GM19238 (cell line): ENCODE measurements at regions not wholly inside any gene's neighbourhood (a gene's known extent, or its start where the extent isn't known, plus 50 kb on each side); places are given as distances from the start of the nearest gene placed in this dataset.
"Not testable (repeated sequence)": the region's sequence is repeated elsewhere in the genome, so short reads cannot be mapped to it uniquely, and the experiment has no call there.

Experiments used
- DNase-seq: peaks from one replicate; pipeline ENCODE4 v3.0.0; 2011; ENCODE audit warnings: low spot score; ENCODE audit not compliant: insufficient read length

DNA sequence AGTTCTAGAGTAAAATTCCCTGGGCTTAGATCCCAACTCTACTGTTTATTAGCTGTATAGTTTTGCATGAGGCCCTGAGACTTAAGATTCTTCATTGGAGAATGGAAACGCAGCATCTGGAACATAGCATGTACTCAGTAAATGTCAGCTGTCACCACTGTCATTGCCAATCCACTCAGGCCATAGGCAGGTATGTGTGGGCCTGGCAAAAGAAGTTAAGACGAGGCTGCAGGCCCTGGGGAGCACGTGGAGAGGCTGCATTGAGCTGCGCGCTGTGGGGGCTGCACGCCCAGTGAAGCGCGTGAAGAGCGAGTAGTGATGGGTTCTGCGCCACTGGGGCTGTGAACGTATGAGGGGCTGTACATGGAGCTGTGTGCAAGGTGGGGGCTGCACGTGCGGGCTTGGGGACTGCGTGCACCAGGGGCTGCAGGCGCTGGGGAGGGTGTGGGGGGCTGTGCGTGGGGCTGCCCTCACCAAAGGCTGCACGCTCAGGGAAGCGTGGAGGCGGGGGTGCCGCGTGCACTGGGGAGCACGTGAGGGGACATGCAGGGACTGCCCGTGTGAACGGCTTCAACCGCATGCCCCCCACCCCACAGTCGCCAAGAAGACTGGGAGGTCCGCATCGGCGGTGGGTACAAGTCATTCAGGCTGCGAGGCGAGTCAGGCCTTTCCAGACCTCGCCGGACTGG lies 85.5 kb downstream of the PRR15 start:
- DNase-seq: no peak

- no peak for DNase-seq
Observed at GRCh38 chr7:29649876-29650275, 86.2 kb downstream of the PRR15 start.

DNA sequence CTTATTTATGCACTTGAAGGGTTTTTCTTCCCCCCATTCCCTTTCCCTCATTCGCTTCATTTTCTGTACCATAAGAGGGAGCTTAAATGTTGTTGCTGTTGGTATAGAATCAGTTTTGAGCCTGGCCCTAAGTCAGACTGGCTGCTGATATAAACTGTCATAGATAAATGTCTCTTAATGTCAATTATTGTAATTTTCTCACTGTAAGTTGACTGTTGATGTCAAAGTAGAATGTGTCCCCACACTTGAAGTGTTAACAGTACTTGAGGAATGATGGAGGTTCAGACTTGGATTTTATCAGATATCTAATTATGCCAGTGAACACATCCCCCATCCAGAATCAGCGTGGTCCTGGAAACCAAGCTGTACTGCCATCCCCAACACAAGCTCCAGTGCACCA lies 87.8 kb downstream of the PRR15 start:
- DNase-seq: no peak

GRCh38 chr7:29652556-29652955 lies 88.9 kb downstream of the PRR15 start:
- DNase-seq: no peak

DNA sequence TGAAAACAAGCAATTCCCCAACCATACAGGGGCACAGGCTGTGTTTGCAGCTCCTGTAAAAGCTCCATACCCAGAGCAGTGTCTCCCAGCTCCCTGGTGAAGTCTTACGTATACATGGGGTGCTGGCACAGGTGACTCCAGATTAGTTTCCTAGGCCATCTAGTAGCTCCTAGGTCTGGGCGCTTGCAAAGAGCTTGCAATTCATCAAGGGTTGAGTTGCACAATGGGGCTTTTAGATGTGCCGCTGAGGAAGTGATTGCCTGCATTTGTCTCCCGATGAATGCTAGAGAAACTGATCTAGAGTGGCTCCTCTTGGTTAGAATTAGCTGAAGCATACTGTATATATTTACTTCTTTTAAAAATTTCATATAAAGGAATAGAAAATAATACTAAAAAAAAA lies 90.7 kb downstream of the PRR15 start:
- not testable (repeated sequence) for DNase-seq

GRCh38 chr7:29657288-29657687 lies 93.7 kb downstream of the PRR15 start:
- DNase-seq: no peak

- no peak for DNase-seq
Observed at GRCh38 chr7:29657856-29658255, 94.2 kb downstream of the PRR15 start.

GRCh38 chr7:29659213-29659612 lies 95.6 kb downstream of the PRR15 start:
- not testable (repeated sequence) for DNase-seq

DNA sequence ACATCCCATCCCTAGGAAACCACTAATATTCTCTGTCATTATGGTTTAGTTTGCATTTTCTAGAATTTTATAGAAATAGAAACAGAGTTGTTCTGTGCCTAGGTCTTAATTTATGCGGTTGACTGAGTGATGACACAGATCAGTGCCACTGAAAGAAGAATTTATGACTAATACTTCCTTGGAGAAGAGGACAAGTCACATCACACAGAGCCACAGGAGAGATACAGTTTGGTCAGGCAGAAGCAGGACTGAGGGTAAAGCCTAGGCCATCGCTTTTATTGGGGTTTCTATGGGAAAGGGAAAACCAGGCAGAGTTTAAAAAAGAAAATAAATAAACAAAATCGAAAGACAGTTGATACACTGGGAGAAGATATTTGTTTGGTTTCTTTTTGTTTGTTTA lies 99.3 kb downstream of the PRR15 start:
- not testable (repeated sequence) for DNase-seq

- DNase-seq: not testable (repeated sequence)
Observed at GRCh38 chr7:29664999-29665398, 101.4 kb downstream of the PRR15 start.

- DNase-seq: not testable (repeated sequence)
Observed at GRCh38 chr7:29667096-29667669, 103.5 kb downstream of the PRR15 start.

DNA sequence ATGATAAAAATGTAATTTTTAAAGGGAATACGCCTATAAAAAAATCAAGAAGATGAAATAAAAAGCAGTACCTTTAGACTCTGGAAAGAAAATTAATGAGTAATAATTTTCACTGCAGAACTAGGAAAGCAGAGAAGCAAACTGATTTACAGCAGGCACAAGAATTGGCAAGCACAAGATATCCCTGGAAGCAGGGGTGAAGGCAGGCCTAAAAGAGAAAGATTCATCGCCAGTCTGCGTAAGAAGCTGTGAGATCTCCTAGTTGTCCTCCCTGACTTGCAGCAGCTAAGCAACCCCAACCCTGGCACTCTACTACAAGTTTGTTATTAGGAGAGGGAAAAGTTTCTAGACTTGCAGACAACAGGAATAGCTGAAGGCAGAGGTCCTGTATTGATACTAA lies 107.7 kb downstream of the PRR15 start:
- not testable (repeated sequence) for DNase-seq

GRCh38 chr7:29673635-29674034 lies 110.0 kb downstream of the PRR15 start:
- DNase-seq: not testable (repeated sequence)

- not testable (repeated sequence) for DNase-seq
Observed at GRCh38 chr7:29674626-29675025, 111.0 kb downstream of the PRR15 start.

DNA sequence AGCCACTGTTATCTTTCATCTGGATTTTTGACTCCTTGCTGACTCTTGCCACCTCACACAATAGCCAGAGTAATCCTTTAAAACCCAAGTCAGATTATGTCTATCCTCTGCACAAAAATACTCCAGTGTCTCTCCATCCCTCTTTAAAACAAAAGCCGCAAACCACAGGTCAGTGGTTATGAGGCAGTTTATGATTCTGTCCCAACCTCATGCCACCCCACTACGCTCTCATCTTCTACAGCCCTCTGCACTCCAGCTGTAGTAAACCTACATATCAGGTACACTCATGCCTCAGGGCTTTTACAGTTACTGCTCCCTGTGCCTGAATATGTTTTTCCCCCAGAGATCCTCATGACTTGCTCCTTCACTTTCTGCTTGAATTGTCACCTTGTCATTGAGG lies 113.6 kb downstream of the PRR15 start:
- not testable (repeated sequence) for DNase-seq

DNA sequence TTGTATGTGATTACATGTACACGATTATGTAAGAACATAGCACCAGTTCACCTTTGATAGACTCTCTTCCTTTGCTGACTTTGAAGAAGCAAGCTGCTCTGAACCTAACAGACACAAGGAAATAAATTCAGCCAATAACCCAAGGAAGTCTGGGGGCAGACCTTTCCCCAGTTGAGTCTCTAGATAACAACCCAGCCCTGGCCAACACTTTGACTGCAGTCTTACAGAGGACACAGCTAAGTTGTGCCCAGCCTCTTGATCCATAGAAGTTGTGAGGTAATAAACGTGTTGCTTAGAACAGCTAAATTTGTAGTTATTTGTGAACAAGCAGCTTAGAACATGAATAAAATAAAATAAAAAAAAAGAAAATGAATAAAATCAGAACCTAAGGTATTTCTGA lies 116.3 kb downstream of the PRR15 start:
- not testable (repeated sequence) for DNase-seq

- DNase-seq: not testable (repeated sequence)
Observed at GRCh38 chr7:29680601-29681000, 117.0 kb downstream of the PRR15 start.

DNA sequence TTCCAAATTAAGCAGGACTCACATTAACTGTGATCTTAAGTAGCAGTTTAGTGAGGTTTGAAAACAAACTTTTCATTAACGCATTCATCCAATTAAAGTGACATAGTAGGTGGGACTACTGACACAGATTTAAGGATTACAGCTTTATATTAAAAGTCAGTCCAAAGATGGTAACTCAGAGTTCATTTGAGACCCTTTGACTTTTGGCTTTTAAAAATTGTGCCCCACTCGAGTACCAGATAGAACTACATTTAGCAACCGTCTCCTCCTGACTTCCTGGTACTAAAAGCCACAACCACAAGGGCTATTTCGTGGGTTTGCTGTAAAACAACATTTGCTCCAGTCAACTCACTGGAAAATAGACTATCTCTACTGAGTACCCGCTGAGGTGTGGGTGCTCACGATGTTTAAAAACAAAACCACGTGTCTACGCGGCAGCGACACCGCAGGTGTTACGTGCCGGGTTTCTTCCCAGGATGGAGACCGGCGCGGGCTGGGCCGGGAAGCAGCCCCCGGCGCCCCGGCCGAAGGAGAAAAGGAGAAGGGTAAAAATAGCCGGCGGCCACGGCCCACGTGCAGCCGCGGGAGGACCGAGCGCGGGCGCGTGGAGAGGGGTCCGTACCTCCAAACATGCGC lies 120.6 kb downstream of the PRR15 start:
- not testable (repeated sequence) for DNase-seq

DNA sequence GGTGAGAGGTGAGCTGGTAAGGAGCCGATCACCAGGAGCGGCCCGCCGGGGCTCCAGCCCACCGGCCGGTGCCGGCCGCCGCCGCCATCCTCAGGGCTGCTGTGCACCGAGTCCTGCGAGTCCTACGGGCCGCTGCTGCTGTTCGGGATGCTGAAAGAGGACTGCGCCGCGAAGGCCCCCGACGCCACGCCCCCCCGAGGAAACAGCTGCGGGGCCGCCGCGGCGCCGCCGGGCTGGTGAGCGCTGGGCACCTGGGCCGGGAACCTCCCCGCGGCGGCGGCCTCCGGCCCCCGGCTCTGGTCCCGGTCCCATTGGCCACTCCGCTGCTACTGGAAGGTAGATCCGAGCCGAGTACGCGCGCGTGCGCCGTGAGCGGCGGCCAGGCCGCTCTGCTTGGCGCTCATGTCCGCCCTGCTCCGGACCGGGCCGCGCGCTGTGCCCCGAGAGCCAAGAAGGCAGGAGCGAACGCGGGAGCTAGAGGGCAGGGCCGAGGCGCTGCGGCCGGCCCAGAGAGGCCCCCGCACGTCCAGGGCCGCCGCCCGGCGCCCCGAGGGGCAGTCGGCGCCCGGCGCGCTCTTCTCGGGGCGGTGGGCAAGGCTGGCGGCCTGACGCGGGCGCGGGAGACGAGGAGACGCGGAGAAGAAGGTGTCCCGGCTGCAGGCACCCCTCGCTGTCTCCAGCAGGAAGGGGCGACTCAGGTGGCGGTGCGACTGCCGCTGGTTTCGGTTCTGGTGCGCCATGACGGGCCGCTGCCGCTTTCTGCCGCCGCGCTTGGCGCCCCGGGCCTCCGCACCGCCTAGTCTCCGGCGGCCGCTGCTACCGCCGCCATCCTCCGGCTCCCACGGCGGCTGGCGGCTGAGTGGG lies 121.3 kb upstream of the WIPF3 start:
- peak; percentile 2 for DNase-seq

GRCh38 chr7:29685651-29686271 lies 120.5 kb upstream of the WIPF3 start:
- not testable (repeated sequence) for DNase-seq

DNA sequence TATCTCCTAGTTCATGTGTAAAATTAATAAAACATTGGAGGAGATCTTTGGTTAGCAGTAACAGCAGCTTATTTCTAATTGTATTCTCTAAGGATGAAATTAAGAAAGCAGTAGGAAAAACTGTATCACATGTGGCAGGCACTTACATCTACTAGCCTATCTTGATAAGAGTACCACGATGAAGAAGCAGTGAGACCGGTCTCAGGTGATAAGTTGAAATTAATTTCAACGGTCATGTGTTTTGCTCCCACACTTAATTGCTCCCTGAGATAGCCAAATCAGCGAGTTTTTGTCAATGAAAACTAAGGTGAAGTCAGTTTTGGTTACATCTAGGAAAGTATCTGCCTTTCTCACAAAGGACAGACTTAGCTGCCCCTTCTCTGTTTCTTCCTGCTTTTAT lies 115.8 kb upstream of the WIPF3 start:
- DNase-seq: not testable (repeated sequence)
